AG10803 (cell line): ENCODE measurements at regions not wholly inside any gene's neighbourhood (a gene's known extent, or its start where the extent isn't known, plus 50 kb on each side); places are given as distances from the start of the nearest gene placed in this dataset.

Experiments
- DNase-seq: peaks from one replicate; pipeline ENCODE4 v3.0.0; 2010; ENCODE audit warnings: low read depth
- H3K4me3 ChIP-seq: 2 replicates; pipeline ENCODE4 v1.5.1; 2011; ENCODE audit warnings: mild to moderate bottlenecking, low read length, control low read depth
- CTCF ChIP-seq: conservative IDR thresholded peaks from 2 replicates; pipeline ENCODE4 v1.5.1; 2011; ENCODE audit warnings: mild to moderate bottlenecking, low read length, control low read depth, inconsistent platforms

- no peak overlapping the region for H3K4me3 ChIP-seq
- DNase-seq = no peak
- TF ChIP-seq CTCF = no peak
These were observed 398.6 kb downstream of the TBL1XR1 start for GRCh38 chr3:176798680-176799079.

DNA sequence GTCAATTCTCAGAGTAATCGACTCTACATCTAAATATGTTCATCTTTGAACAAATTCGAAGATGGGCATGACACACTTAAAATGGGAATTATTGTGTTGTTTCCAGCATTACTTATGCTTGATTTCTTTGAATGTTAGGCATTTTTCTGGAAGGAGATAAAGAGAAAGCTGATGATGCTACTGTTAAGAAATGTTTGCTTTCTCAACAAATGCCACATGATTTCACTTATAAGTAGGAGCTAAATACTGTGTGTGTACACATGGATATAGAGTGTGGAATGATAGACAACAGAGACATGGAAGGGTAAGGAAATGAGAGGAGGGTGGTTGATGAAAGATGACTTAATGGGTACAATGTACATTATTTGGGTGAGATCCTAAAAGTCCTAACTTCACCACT lies 400.9 kb downstream of the TBL1XR1 start:
- peak; percentile 32 for DNase-seq
- H3K4me3 ChIP-seq = no peak overlapping the region
- no peak for TF ChIP-seq CTCF

DNA sequence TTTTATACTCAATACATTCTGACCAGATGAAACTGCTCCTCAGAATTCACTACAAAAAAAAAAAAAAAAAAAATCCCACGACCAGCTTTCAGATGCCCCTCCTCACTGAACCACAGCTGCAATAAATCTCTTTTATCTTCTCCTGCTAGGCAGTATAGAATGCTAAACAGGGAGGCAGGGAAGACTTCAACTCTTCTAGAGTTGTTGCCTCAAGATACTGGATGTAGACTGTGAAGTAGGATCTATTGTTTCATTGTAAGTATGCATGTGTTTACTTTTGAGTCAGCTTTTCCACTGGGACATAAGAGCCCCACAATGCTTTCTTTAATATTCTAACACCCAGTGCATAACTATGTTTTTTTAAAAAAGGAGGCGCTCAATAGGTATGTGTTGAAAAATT lies 401.4 kb downstream of the TBL1XR1 start:
- no peak for DNase-seq
- no peak overlapping the region for H3K4me3 ChIP-seq
- no peak for TF ChIP-seq CTCF

GRCh38 chr3:176794406-176794805 lies 402.9 kb downstream of the TBL1XR1 start:
- no peak overlapping the region for H3K4me3 ChIP-seq
- no peak for TF ChIP-seq CTCF
- no peak for DNase-seq

GRCh38 chr3:176789947-176790346 lies 407.3 kb downstream of the TBL1XR1 start:
- no peak overlapping the region for H3K4me3 ChIP-seq
- no peak for TF ChIP-seq CTCF
- DNase-seq = no peak

GRCh38 chr3:176789281-176789705 lies 408.0 kb downstream of the TBL1XR1 start:
- no peak overlapping the region for H3K4me3 ChIP-seq
- no peak for TF ChIP-seq CTCF
- DNase-seq = no peak

DNA sequence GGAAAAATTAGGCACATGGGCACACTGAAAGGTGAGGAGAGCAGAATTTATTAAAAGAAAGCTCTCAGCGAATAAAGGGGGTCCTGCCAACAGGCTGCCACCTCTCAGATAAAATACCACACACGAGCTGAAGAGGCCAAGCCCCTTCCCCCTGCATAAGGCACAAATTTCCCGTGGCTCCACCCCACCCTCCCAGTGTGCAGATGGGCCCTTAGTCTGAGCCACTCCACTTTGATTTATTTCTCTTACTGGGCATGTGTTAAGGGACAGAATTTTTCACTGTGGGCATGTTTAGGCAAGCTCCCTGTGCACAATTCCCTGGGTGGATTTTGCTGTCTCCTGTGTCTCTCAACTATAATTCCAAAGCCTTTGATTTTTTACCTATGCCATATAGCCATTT lies 409.8 kb downstream of the TBL1XR1 start:
- no peak for DNase-seq
- no peak overlapping the region for H3K4me3 ChIP-seq
- no peak for TF ChIP-seq CTCF
